Prostate gland (tissue), 2 donors: ENCODE measurements at regions not wholly inside any gene's neighbourhood (a gene's known extent, or its start where the extent isn't known, plus 50 kb on each side); places are given as distances from the start of the nearest gene placed in this dataset.

Source experiments
- DNase-seq: peaks from one replicate; pipeline ENCODE4 v3.0.0-alpha.2; 2019; ENCODE audit warnings: low spot score
- H3K27ac ChIP-seq, 2 donors: fragments of 200-600 bp; sonication (generic); 2 replicates each; pipeline ENCODE4 v1.5.1; 2017 to 2019
- H3K27me3 ChIP-seq: fragments of 200-600 bp; sonication (generic); replicated peaks from 2 replicates; pipeline ENCODE4 v1.5.1; 2019; ENCODE audit not compliant: insufficient read depth
- H3K36me3 ChIP-seq, 2 donors: fragments of 200-600 bp; sonication (generic); 1 replicate in 1 of 2; 2 replicates in 1 of 2; pipeline versions ENCODE4 v1.5.1 to v1.8.1; 2017 to 2019
- H3K4me1 ChIP-seq: fragments of 200-600 bp; sonication (generic); replicated peaks from 2 replicates; pipeline ENCODE4 v1.5.1; 2019
- H3K4me3 ChIP-seq, 2 donors: fragments of 200-600 bp; sonication (generic); 2 replicates each; pipeline ENCODE4 v1.5.1; 2017 to 2019
- H3K9me3 ChIP-seq: fragments of 200-600 bp; sonication (generic); 2 replicates; pipeline ENCODE4 v1.5.1; 2017
- CTCF ChIP-seq, 4 experiments: fragments of 200-600 bp in 2 of 4; fragments of 450-650 bp in 2 of 4; sonication (generic) in 2 of 4; IDR thresholded peaks; 1 replicate in 3 of 4; 2 replicates in 1 of 4; pipeline ENCODE4 v1.5.1; 2016 to 2019; ENCODE audit warnings: antibody characterized with exemption in 4 of 4, mild to moderate bottlenecking in 2 of 4, moderate library complexity in 2 of 4
- POLR2A ChIP-seq: fragments of 450-650 bp; IDR thresholded peaks from one replicate; pipeline ENCODE4 v1.6.1; 2016; ENCODE audit warnings: antibody characterized with exemption, mild to moderate bottlenecking
- POLR2AphosphoS5 ChIP-seq: sonication (generic); formaldehyde crosslinking; IDR thresholded peaks from one replicate; pipeline ENCODE4 v1.6.1; 2017; ENCODE audit warnings: antibody characterized with exemption
- WGBS: methylation state at CpG from one replicate; pipeline ENCODE4 v1.1.5; 2018; 5-methylcytosine and 5-hydroxymethylcytosine counted together
- intact Hi-C: fragments of 100-400 bp; cut with DNase I; formaldehyde crosslinking; loops from one replicate; pipeline ENCODE4 v1.14.2; 2022

GRCh38 chr2:172350839-172351479 lies 76.4 kb upstream of the ITGA6 start:
- peak overlapping the region; percentile 56 to 67 for H3K27ac ChIP-seq
- no peaks in the 10 kb centered on the region for H3K4me1 ChIP-seq
- no peaks in the 10 kb centered on the region for H3K36me3 ChIP-seq
- TF ChIP-seq CTCF (IDR thresholded peaks at IDR 0.05) = peak in 1 of 4 experiments; percentile 27
- peak; percentile 89 for TF ChIP-seq POLR2AphosphoS5
- TF ChIP-seq POLR2A = no peak
- H3K4me3 ChIP-seq = no peak overlapping the region
- H3K9me3 ChIP-seq = no peaks in the 10 kb centered on the region
- intact Hi-C loops = no loop called here
- DNase-seq = peak; percentile 88
- no peaks in the 10 kb centered on the region for H3K27me3 ChIP-seq
- 48% methylated on average over 9 of the region's 9 CpGs for WGBS

- intact Hi-C loops = no loop called here
- no peak for DNase-seq
- WGBS = 78% methylated on average over 4 of the region's 4 CpGs
- peak overlapping the region; percentile 56 to 67 for H3K27ac ChIP-seq
- TF ChIP-seq POLR2A (no peak), POLR2AphosphoS5 (no peak), CTCF (IDR thresholded peaks at IDR 0.05) (no peak)
- no peaks in the 10 kb centered on the region for H3K27me3 ChIP-seq
- H3K36me3 ChIP-seq = no peaks in the 10 kb centered on the region
- H3K9me3 ChIP-seq = no peaks in the 10 kb centered on the region
- H3K4me3 ChIP-seq = no peak overlapping the region
- H3K4me1 ChIP-seq = no peaks in the 10 kb centered on the region
These were observed 75.8 kb upstream of the ITGA6 start for GRCh38 chr2:172351586-172351985.

- WGBS = 93% methylated on average over 5 of the region's 5 CpGs
These were observed 73.0 kb upstream of the ITGA6 start for GRCh38 chr2:172354347-172354746.

GRCh38 chr2:172357442-172357841 lies 69.9 kb upstream of the ITGA6 start:
- 82% methylated on average over 3 of the region's 3 CpGs for WGBS

More at GRCh38 chr2:172354347-172354746, 73.0 kb upstream of the ITGA6 start:
- no peak overlapping the region for H3K4me3 ChIP-seq
- intact Hi-C loops = no loop called here
- no peaks in the 10 kb centered on the region for H3K4me1 ChIP-seq
- H3K27me3 ChIP-seq = no peaks in the 10 kb centered on the region
- H3K36me3 ChIP-seq = no peaks in the 10 kb centered on the region
- no peaks in the 10 kb centered on the region for H3K9me3 ChIP-seq
- H3K27ac ChIP-seq = no peak overlapping the region
- no peak for DNase-seq
- TF ChIP-seq POLR2A (no peak), POLR2AphosphoS5 (no peak), CTCF (IDR thresholded peaks at IDR 0.05) (no peak)

More at GRCh38 chr2:172357442-172357841, 69.9 kb upstream of the ITGA6 start:
- intact Hi-C loops = no loop called here
- Histone ChIP-seq H3K4me1 (no peaks in the 10 kb centered on the region), H3K4me3 (no peak overlapping the region), H3K36me3 (no peaks in the 10 kb centered on the region), H3K27me3 (no peaks in the 10 kb centered on the region), H3K27ac (no peak overlapping the region), H3K9me3 (no peaks in the 10 kb centered on the region)
- DNase-seq = no peak
- TF ChIP-seq CTCF (IDR thresholded peaks at IDR 0.05) (no peak), POLR2AphosphoS5 (no peak), POLR2A (no peak)
